ENCODE measurements at regions not wholly inside any gene's neighbourhood (a gene's known extent, or its start where the extent isn't known, plus 50 kb on each side); places are given as distances from the start of the nearest gene placed in this dataset.

DNA sequence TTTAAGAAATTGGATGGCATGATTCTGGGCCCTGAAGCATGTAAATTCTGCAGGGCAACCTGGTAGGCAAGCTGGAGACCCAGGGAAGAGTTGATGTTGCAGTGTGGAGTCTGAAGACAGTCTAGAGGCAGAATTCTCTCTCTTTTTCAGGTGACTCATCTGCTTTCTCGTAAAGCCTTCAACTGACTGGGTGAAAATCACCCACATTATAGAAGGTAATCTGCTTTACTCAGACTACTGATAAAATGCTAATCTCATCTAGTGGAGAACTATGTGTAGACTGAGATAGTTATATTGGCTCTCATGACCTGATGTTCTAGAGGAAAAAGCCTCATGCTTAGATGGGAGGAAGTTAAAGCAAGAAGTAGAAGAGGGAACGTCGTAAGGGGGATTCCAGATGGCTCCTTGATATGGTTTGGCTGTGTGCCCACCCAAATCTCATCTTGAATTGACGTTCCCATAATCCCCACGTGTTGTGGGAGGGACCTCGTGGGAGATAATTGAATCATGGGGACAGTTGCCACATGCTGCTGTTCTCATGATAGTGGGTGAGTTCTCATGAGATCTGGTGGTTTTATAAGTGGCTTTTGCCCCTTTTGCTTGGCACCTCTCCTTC is 723.8 kb downstream of the BCL11B start:
- no peak for DNase-seq

- DNase-seq = no peak
Measured at GRCh38 chr14:98551028-98551427, 721.0 kb downstream of the BCL11B start.

DNA sequence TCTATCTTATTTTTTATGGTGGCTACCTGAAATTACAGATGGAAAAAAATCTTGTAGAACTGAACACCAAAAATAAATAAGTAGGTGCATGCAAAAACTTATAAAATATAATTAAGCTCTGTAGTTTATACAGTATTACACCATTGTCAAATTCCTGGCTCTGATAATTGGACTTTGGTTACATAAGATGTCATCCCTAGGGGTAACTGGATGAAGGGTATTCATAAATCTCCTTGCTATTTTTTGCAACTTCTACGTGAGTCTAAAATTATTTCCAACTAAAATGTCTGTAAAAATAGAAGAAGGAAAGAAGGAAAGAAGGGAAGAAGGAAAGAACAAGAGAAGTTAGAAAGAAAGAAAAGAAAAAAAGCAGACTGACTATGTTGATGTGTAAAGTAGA is 716.6 kb downstream of the BCL11B start:
- no peak for DNase-seq

- no peak for DNase-seq
Measured at GRCh38 chr14:98564006-98564405, 708.0 kb downstream of the BCL11B start.

- DNase-seq = no peak
Measured at GRCh38 chr14:98564541-98564940, 707.5 kb downstream of the BCL11B start.

DNA sequence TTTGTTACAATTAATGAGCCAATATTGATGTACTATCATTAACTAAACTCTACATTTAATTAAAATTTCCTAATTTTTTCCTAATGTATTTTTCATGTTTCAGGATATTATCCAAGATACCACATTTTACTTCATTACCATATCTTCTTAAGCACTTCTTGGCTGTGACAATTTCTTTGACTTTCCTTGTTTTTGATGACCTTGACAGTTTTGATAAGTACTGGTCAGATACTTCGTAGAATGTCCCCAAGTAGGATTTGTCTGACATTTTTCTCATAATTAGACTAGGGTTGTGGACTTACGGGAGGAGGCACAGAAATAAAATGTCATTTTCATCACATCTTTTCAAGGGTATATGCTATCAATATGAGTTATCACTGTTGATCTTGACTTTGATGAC is 700.9 kb downstream of the BCL11B start:
- no peak for DNase-seq

GRCh38 chr14:98573082-98573481 is 698.9 kb downstream of the BCL11B start:
- DNase-seq = no peak

DNA sequence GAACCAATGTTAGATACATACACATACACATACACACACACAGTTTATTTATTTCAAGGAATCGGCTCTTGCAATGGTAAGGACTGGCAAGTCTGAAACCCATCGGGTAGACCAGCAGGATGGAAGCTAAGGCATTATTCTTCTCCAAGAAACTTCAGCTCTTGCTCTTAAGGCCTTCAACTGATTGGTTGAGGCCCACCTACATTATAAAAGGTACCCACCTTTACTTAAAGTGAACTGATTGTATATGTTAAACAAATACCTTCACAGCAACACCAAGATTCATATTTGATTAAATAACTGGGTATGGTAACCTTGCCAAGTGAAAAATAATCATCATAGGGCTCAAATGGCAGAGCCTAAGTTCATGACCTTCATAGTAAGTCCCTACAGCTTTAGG is 695.5 kb downstream of the BCL11B start:
- DNase-seq = no peak

DNA sequence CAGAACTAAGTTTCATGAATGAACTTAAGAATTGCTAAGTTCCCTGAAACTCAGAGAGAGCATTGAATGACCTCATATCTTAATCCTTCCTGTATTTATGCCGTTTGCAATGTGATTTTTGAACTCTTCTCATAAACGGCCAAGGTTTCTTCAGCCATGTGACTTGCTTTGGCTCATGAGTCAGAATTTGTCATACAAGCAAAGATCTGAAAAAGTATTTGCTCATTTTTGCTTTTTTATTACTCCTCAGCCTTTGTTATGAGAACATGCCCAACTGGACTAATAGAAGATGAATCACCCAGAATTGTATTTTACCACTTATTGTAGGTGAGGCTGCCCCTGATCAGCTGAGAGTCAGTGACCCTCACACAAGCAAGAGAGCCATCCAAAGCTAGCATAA is 693.8 kb downstream of the BCL11B start:
- DNase-seq = no peak

DNA sequence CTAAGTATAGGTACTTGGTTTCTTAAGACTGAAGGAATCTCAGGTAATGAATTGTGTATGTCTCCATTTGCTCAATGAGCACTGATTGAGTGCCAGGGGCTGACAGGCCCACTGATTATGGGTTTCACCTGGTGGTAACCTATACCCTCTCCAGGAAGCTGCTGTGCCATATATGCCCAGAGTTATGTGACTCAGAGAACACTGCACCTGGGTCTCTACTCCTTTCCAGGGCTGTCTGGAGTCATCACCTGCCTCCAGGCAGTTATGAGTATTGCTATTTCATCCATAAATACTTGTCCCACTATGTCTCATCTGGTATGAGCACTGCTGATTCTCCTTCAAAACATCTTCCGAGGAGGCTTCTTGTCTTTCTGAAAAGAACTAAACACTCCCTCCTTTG is 692.9 kb downstream of the BCL11B start:
- no peak for DNase-seq

DNA sequence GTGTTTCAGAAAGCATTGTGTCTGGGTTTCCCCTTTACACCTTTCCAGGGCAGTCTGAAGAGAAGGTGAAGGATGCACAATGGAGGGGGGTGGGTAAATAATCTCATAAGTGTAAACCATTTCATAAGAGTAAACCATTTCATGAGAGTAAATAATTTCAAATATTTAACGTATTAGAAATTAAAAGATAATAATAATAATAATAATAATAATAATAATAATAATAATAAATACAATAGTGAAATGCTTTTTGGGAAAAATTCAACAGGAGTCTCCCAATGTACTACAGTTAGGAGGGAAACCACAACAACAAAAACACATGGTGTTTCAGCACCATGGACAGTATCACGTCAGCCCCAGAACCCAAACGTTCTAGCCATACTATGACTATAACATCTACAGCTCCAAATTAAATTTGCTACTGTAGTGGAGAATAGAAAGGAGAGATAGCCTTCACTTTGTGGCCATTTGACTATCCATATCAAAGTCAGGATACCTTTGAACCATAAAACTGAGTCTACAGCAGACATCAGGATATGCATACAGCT is 691.8 kb downstream of the BCL11B start:
- peak; percentile 30 for DNase-seq

DNA sequence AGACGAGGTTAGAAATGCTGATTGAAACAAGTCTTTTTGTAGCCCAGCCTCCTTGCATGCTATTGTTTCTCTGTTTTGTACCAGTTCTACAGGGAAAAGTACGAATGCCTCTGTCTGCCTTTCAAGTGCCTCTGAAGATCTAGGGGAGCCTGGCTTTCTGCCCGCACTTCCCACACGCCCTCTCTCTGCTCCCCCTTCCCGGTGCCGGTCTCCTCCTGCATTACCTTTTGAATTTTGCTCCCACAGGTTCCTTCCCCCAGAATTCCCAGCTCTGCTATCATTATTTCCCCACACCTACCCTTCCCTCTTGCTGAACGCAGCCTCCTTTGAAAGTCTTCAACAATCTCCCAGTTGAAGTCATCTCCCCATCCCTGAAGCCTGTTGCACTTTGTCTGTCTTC is 689.7 kb downstream of the BCL11B start:
- no peak for DNase-seq

- no peak for DNase-seq
Measured at GRCh38 chr14:98591161-98591560, 680.8 kb downstream of the BCL11B start.

GRCh38 chr14:98592611-98593170 is 679.3 kb downstream of the BCL11B start:
- no peak for DNase-seq

DNA sequence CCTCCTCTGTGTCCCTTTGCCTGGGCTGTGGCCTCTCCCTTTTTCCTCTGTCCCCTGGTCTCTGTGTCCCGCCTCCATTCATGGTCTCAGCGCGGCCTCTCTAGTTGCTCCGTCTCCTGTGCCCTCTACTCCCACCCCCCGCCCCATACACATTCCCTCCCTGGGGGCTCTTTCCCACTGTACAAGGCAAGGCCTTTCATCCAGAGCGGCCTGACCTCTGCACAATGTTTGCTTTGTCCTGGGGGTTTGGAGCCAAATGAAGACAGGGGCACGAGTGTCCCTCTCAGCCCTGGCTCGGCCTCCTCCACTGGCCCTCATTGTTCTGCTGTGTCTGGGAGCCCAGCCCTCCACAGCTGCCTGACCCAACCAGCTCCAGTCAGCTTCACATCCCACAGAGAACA is 678.6 kb downstream of the BCL11B start:
- DNase-seq = no peak

DNA sequence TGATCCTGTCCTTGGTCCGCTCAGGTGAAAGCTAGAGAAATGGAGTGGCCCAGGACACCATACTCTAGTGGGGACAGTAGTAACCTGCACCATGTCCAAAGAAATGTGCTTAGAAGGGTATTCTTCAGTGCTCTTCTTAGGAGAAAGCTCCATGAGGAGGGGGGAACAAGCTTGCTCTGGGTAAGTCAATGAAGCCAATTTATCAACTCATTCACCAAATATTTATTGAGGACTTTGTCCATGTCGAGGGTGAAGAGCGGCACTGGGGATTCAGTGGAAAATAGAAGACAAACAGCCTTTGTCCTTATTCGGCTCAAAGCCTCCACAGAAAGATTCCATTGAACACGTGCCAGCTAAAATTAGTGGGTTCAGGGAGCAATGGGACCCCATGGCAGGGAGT is 677.8 kb downstream of the BCL11B start:
- DNase-seq = no peak

DNA sequence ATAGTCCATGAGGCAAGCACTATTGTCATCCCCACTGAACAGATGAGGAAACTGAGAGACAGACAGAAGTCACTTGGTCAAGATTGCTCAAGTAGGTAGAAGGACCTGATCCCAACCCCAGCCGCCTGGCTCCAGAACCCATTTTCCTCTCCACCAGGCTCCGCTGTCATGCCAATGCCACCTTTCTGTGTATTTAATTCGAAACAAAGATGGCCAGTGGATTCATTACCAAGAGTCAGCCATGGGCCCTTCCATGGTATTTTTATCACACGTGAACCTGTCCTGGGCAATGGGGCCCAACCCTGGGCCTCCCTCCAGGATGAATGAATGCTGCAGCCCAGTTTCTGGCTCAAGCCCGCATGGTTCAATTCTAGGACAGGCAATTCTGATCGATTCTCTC is 673.4 kb downstream of the BCL11B start:
- no peak for DNase-seq

GRCh38 chr14:98599082-98599481 is 672.9 kb downstream of the BCL11B start:
- no peak for DNase-seq

GRCh38 chr14:98602983-98603382 is 669.0 kb downstream of the BCL11B start:
- DNase-seq = no peak

DNA sequence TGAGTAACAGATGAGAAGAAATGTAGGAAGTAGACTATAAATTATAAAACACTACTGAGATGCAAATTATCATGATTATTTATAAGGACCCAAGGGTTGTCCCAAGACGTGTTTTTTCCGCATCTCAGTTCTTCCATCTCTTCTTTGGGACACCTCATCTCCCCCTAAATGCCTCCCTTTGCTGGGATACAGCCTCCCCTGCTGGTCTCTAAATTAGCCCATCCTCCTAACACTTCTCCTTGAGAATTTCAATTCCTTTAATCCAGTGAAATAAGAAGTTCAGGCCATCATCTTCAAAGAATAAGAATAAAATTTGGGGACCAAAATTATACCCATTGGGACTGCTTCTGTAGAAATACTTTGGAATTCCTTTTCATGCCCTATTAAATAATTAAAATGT is 667.0 kb downstream of the BCL11B start:
- DNase-seq = no peak

- no peak for DNase-seq
Measured at GRCh38 chr14:98606041-98606640, 665.9 kb downstream of the BCL11B start.

GRCh38 chr14:98606816-98607215 is 665.2 kb downstream of the BCL11B start:
- no peak for DNase-seq

- DNase-seq = no peak
Measured at GRCh38 chr14:98607341-98607910, 664.6 kb downstream of the BCL11B start.

Measured in muscle of arm (tissue), 1 donor.